ENCODE measurements at regions not wholly inside any gene's neighbourhood (a gene's known extent, or its start where the extent isn't known, plus 50 kb on each side); places are given as distances from the start of the nearest gene placed in this dataset.

- DNase-seq = no peak
- no peak for ATAC-seq
- Histone ChIP-seq H3K4me3 (no peak overlapping the region), H3K9me3 (no peaks in the 10 kb centered on the region), H3K36me3 (ENCODE audit: insufficient read depth in 1 of 2, low read depth in 1 of 2) (no peaks in the 10 kb centered on the region), H3K27ac (no peak overlapping the region), H3K27me3 (ENCODE audit: insufficient read depth in 3 of 3, low read length in 2 of 3) (no peaks in the 10 kb centered on the region), H3K4me1 (no peaks in the 10 kb centered on the region)
- intact Hi-C loops (cut with DNase I) = no loop called here
- 84 to 88% (median 85%) methylated on average over 5 of the region's 5 CpGs for WGBS, 3 donors
- TF ChIP-seq CTCF (IDR thresholded peaks at IDR 0.05) = no peak
Measured at GRCh38 chr4:133995243-133995960, 206.2 kb downstream of the PABPC4L start.

DNA sequence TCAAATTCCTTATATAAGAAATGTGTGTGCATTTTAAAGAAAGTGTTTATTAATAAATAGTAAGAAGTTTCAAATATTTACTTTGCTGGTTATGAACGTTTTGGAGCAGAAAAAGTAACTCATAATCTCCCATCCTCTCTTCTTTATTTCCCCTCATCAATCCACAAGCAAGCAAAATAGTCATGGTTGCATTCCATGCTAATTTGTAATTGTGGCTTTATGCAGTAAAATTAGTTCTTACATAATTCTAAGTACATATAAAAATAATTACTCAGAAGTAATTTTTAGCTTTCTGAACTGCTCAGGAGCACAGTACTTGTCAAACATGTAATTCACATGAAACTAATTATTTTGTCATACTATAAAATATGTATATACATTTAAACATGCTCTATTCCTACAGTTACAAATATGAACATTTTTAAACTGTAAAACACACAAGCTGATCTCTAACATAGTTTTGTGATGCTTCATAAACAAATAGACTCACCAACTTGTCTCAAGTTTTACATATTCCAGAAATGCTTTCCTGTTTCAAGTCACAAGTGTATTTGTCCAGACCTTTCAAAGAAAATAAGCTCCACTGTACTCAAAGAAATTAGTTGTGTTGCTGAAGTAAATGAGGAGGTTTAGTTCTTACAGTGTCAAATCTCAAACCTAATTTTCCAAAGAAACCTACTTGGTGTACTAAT lies 218.9 kb downstream of the PABPC4L start:
- no peak for ATAC-seq
- WGBS, 3 donors = 13 to 35% (median 18%) methylated on average over 1 of the region's 1 CpG
- Histone ChIP-seq H3K4me1 (no peaks in the 10 kb centered on the region), H3K27me3 (ENCODE audit: insufficient read depth in 3 of 3, low read length in 2 of 3) (no peaks in the 10 kb centered on the region), H3K27ac (no peak overlapping the region), H3K4me3 (no peak overlapping the region), H3K9me3 (no peaks in the 10 kb centered on the region), H3K36me3 (ENCODE audit: insufficient read depth in 1 of 2, low read depth in 1 of 2) (no peaks in the 10 kb centered on the region)
- no peak for TF ChIP-seq CTCF (IDR thresholded peaks at IDR 0.05)
- no peak for DNase-seq
- intact Hi-C loops (cut with DNase I) = no loop called here

DNA sequence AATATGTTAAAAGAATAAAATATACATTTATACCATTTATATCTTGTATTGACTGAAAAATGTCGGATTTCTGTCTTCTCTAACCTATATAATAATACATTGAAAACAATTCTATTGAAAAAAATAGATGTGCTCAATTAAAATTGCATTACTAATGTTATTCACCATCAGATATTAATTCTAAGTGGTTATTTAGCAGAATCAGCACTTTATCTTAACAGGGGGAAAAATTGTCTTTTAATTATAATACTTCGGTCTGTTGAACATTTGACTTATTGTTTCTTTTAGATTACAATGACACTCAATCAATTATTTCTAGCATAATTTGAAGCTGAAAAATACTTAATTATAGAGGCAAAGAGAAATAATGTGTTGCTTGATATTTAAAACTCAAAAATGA lies 220.3 kb downstream of the PABPC4L start:
- intact Hi-C loops (cut with DNase I) = no loop called here
- DNase-seq (no peak), ATAC-seq (no peak)
- Histone ChIP-seq H3K27ac (no peak overlapping the region), H3K27me3 (ENCODE audit: insufficient read depth in 3 of 3, low read length in 2 of 3) (no peaks in the 10 kb centered on the region), H3K9me3 (no peaks in the 10 kb centered on the region), H3K4me1 (no peaks in the 10 kb centered on the region), H3K36me3 (ENCODE audit: insufficient read depth in 1 of 2, low read depth in 1 of 2) (no peaks in the 10 kb centered on the region), H3K4me3 (no peak overlapping the region)
- no peak for TF ChIP-seq CTCF (IDR thresholded peaks at IDR 0.05)
- WGBS, 3 donors = 86 to 90% (median 87%) methylated on average over 2 of the region's 2 CpGs

DNA sequence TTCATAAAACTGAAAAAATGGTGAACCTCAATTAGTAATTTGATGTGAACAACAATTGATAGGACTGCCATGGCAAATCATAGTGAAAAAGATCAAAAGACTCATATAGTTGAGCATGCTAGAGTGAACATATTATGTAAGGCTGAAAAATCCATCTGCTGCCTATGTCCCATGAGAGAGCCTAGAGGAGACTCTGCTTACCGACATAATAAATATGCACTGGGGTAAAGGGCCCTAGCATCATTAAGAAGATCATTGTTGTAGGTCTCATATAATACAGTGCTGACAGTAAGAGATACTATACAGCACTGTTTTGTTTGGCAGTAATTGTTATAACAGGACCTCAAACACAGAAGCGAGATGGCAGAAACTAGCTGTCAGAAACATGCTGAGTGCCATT lies 229.0 kb downstream of the PABPC4L start:
- DNase-seq = no peak
- Histone ChIP-seq H3K4me1 (no peaks in the 10 kb centered on the region), H3K4me3 (no peak overlapping the region), H3K36me3 (ENCODE audit: insufficient read depth in 1 of 2, low read depth in 1 of 2) (no peaks in the 10 kb centered on the region), H3K27me3 (ENCODE audit: insufficient read depth in 3 of 3, low read length in 2 of 3) (no peaks in the 10 kb centered on the region), H3K27ac (no peak overlapping the region), H3K9me3 (no peaks in the 10 kb centered on the region)
- no peak for TF ChIP-seq CTCF (IDR thresholded peaks at IDR 0.05)
- 83 to 93% (median 85%) methylated on average over 2 of the region's 2 CpGs for WGBS, 3 donors
- intact Hi-C loops (cut with DNase I) = no loop called here
- no peak for ATAC-seq
